ENCODE measurements at regions not wholly inside any gene's neighbourhood (a gene's known extent, or its start where the extent isn't known, plus 50 kb on each side); places are given as distances from the start of the nearest gene placed in this dataset.

- no peak for TF ChIP-seq ZNF558 (tag by site-specific recombination; IDR thresholded peaks at IDR 0.05)
Observed at GRCh38 chr9:90385146-90385545, 257.5 kb downstream of the DIRAS2 start (continued).

GRCh38 chr9:90393365-90394152, 249.1 kb downstream of the DIRAS2 start:
- Histone ChIP-seq H3K27ac (ENCODE audit: extremely low read depth, low read depth, low read length) (no peak overlapping the region), H3K9me3 (ENCODE audit: control insufficient read depth, insufficient read depth, low read depth, low read length) (no peaks in the 10 kb centered on the region), H3K4me1 (ENCODE audit: control insufficient read depth, insufficient read depth, low read length) (no peaks in the 10 kb centered on the region), H3K4me3 (ENCODE audit: low read depth, low read length) (no peak overlapping the region), H3K36me3 (ENCODE audit: control insufficient read depth in 2 of 2, insufficient read depth in 1 of 2, low read length in 2 of 2) (no peaks in the 10 kb centered on the region)
- ChIA-PET CTCF (no interaction called here), POLR2A (interaction anchor here (1.1 kb wide), 1 partner anchor 40 kb away, joined by 4 read pairs; no protein-coding TSS in a partner anchor)
- TF ChIP-seq TSHZ1 (tag by site-specific recombination; IDR thresholded peaks at IDR 0.05; ENCODE audit: borderline replicate concordance) (no peak), PRDM6 (tag by site-specific recombination; IDR thresholded peaks at IDR 0.05) (no peak), ZNF514 (tag by site-specific recombination; IDR thresholded peaks at IDR 0.05) (no peak), FEZF1 (tag by site-specific recombination; IDR thresholded peaks at IDR 0.05) (no peak), ZNF132 (tag by site-specific recombination; IDR thresholded peaks at IDR 0.05; ENCODE audit: borderline replicate concordance) (no peak), SALL2 (tag by site-specific recombination; IDR thresholded peaks at IDR 0.05; ENCODE audit: borderline replicate concordance) (no peak), ZFP69B (tag by site-specific recombination; IDR thresholded peaks at IDR 0.05) (no peak), ZNF26 (tag by site-specific recombination; IDR thresholded peaks at IDR 0.05) (no peak), ZNF24 (tag by site-specific recombination; IDR thresholded peaks at IDR 0.05) (no peak), HOXD13 (CRISPR knock-in tag; IDR thresholded peaks at IDR 0.05; ENCODE audit: borderline replicate concordance) (no peak), PRDM10 (tag by site-specific recombination; IDR thresholded peaks at IDR 0.05) (no peak), GLI4 (tag by site-specific recombination; IDR thresholded peaks at IDR 0.05) (no peak), ZNF138 (tag by site-specific recombination; IDR thresholded peaks at IDR 0.05; ENCODE audit: borderline replicate concordance) (no peak), ZNF10 (tag by site-specific recombination; IDR thresholded peaks at IDR 0.05) (no peak), BCL11B (tag by site-specific recombination; IDR thresholded peaks at IDR 0.05; ENCODE audit: low read depth) (no peak), BCL11A (tag by site-specific recombination; IDR thresholded peaks at IDR 0.05; ENCODE audit: low read depth) (no peak)
